HG03108 (cell line): ENCODE measurements at regions not wholly inside any gene's neighbourhood (a gene's known extent, or its start where the extent isn't known, plus 50 kb on each side); places are given as distances from the start of the nearest gene placed in this dataset.
"Not testable (repeated sequence)": the region's sequence is repeated elsewhere in the genome, so short reads cannot be mapped to it uniquely, and the experiment has no call there.

Experiments used
- ATAC-seq: cut with Tn5 transposase; IDR thresholded peaks from one replicate; pipeline ENCODE4 v1.9.1; 2021; ENCODE audit warnings: moderate library complexity; ENCODE audit not compliant: unreplicated experiment

DNA sequence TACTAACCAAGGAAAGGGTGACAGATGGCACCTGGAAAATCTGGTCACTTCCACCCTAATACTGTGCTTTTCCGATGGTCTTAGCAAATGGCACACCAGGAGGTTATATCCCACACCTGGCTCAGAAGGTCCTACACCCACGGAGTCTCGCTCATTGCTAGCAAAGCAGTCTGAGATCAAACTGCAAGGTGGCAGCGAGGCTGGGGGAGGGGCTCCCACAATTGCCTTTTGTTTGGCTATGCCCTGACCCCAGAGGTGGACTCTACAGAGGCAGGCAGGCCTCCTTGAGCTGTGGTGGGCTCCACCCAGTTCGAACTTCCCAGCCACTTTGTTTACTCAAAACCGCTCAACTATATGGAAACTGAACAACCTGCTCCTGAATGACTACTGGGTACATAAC is 50.3 kb upstream of the UGT2B15 start:
- not testable (repeated sequence) for ATAC-seq

DNA sequence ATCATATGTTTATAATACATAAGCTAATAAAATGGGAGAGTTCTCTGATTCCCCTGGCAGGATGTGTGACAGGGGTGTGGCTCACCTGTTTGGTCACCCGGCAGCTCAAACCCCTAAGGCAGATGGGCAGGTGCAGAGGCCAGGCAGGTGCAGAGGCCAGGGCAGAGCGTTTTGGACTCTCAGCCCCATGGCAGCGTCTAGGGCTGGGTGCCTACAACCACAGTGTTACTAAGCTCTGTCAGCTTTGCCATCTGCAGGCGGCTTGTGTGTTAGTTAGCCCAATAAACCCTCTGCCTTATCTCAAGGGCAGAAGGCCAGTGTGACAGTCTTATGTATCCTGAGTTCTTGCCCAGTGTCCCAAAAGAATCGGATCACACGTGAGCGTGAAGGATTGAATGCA is 54.0 kb upstream of the UGT2B15 start:
- no peak for ATAC-seq

DNA sequence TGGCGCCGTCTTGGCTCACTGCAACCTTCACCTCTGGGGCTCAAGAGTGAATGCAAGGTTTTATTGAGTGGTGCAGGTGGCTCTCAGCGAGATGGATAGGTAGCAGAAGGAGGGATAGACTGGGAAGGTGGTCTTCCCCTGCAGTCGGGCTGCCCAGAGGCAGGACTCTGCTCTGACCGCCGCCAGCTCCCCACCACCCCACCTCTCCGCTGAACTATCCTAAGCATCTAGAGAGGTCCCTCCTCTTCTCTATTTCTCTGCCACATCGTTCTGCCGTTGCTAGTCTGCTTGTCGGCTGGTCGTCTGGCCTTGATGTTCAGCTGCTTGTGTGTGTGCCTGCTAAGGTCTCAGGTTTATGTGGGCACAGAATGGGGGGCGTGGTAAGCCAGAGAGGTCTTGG is 54.5 kb upstream of the UGT2B15 start:
- ATAC-seq: no peak

DNA sequence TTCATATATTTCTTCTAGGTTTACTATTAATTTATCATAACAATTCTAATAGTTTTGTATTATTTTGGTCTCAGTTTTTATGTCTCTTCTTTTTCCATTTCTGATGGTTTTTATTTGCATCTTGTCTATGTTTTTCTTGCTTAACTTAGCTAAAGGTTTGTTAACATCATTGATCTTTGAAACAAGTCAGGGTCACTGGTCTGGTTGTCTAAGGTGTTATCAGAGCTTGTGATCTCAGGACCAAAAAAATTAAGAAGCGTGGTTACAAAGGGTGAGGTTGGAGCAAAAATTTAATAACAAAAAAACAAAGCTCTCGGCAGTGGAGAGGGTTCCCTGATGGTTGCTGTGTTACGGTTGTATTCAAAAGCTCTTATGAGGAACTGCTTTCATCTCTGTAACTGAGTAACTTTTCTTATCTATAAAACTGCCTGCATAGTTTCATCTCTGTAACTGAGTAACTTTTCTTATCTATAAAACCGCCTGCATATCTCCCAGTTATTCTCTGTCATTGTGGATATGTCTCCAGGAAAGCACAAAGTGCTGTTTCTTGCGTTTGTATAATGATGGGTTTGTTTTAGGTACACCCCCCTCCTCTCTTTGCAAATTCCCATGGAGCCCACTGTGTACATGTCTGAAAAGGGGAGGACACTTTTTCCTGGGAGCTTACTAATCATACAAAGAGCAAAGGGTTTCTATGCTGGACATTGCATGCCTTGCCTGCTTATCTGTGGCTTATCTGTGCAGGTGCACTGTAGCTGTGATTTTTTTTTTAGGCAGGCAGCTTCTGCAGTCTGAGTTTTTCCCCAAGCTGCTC is 62.4 kb upstream of the UGT2B15 start:
- peak; percentile 89 for ATAC-seq

DNA sequence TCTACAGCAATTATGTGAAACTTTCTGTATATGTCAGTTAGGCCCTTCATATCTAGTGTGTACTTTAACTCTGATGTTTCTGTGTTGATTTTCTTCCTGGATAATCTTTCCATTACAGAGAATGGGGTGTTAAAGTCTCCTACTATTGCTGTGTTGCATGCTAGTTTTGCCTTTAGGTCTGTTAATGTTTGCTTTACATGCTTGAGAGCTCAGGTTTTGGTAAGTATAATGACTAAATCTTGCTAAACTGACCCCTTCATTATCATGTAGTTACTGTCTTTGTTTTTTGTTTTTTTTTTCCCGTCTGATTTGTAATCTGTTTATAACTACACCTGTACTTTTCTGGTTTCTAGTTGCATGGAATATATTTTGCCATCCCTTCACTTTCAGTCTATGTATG is 63.6 kb upstream of the UGT2B15 start:
- peak; percentile 57 for ATAC-seq

DNA sequence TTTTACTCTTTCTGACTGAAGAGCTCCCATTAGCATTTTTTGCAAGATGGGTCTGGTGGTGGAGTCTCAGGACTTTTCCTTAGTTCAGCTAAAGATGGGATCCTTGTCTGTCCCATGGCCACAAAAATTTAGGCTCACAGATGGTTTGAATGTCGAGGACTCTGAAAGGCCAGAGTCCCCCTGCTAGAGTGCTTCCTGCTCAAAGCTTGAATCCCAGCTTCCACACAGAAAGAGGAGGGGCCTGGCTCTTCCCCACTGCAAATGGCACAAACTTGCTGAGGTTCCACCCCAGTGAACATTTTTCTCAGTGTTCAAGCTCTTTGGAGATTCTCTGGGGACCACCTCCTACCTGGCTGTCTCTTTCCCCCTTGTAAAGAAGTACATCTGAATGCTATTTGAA is 64.7 kb upstream of the UGT2B15 start:
- no peak for ATAC-seq

DNA sequence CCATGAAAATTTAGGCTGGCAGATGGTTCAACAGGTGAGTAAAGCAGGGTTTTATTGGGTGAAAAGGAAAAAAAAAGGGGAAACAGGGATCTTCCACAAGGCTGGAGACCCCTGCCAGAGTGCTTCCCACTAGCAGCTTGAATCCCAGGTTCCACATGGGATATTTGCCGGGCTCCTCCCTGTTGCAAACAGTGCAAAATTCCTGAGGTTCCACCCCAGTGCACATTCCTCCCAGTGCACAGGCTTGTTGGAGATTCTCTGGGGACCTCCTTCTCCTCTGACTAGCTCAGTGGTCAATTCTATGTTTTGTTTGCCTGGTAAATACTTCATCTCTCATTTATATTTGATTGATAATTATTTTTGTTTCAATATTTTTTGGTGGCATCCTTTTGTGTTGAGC is 66.4 kb upstream of the UGT2B15 start:
- no peak for ATAC-seq

DNA sequence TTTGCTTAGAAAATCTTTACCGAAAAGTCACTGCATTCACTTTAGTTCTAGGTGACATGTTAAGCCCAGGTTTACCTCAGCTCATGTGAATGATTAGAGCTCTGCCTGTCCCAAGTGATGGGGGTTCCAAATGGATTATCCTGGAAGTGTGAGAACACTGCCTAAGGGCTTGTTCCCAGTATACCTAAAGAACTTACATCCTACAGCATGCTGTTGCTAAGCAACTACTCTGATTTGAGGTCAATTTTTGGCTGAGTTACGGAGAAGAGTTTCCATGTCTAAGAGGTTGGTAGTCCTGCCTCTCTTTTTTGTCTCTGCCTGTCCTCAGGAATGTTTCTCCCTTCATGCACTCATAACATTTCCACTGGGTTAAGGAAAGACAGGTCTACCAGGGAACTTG is 67.6 kb upstream of the UGT2B15 start:
- no peak for ATAC-seq

DNA sequence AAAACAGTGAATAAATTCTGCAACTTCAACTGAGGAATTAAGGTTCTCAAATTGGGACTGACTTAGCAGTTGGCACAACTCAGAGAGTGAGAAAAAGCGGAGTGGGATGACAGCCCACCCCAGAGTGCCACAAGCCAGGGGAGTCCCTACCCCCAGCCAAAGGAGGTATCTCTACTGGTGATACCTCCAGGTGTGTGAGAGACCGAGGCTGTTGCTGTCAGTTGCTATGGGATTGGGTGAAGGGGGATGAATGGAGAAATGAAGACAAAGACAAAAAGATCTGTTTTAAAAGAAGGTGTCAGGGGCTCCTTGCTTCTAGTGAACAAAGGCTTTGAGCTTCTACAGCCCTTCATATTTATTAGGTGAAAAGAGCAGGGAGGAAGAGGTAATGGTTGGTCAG is 71.4 kb upstream of the UGT2B10 start:
- ATAC-seq: no peak

DNA sequence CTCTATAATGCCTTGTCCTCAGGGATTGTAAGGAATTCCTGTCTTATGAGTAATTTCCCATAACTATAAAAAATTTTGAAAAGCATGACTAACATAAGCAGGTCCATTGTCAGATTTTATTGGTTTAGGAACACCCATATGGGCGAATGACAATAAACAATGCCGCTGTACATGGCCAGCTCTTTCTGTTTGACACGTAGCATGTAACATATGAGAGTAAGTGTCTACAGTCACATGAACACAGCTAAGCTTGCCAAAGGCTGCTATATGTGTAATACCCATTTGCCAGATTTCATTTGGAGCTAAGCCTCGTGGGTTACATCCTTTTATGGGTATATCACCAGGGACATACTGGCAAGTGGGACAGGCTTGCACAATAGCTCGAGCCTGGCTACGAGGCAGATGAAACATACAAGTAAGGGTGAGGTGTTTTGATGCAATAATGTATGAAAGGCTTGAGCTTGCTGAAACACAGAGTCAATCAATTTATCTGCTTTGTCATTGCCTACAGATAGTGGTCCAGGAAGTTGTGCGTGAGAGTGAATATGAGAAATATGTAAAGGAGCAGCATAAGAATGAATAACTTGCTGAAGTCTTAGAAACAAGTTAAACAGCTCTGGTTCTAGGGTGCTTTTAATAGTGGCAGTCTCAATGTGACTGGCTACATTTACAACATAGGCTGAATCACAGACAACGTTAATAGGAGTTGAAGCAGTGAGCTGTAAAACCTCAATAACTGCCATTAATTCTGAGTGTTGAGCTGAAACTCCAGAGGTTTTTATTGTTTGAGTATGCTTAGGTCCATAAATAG is 67.4 kb upstream of the UGT2B10 start:
- peak; percentile 55 for ATAC-seq

DNA sequence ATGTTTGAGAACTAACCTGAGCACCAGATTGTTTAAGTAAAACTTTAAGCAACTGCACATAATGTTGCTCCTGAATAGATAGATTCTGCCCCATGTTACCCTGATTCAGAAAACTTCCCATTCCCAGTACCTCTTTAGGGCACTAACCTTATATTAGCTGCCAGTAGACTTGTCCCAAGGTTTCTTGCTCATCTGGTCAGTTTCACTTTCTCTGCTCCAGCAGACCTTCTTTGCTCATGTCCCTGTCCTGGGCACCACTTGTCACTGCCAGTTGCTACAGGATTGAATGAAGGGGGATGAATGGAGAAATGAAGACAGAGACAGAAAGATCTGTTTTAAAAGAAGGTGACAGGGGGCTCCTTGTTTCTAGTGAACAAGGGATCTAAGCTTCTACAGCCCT is 65.2 kb upstream of the UGT2B10 start:
- no peak for ATAC-seq

DNA sequence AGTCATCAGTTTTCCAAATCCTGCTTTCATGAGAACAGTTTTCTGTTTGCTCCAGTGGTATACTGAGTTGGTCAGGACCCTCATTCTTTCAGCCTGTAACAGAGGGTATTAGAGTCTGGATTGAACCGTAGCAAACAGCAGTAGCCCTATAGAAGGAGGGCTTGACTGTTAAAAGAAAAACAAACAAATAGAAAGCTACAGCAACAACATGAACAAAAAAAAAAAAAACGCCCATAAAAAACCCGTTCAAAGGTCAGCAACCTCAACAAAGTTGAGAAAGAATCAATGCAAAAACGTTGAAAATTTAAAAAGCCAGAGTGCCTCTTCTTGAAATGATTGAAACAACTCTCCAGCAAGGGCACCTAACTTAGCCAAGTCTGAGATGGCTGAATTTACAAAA is 64.7 kb upstream of the UGT2B10 start:
- ATAC-seq: no peak

DNA sequence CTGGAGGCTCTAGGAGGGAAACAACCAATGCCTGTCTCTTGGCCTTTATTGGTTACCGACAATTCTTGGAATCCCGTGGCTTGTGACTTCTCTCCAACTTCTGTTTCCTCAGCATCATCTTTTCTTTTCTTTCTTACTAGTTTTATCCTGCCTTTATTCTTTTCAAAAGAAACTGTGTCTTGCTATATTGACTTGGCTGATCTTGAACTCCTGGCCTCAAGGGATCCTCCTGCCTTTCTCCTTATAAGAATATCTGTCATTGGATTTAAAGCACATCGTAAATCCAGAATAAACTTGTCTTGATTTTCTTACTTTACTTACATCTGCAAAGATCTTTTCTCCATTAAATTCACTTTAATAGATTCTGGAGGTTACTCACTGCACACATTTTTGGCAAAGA is 49.9 kb upstream of the UGT2B10 start:
- no peak for ATAC-seq
